DOHH2 (cell line): ENCODE measurements at regions not wholly inside any gene's neighbourhood (a gene's known extent, or its start where the extent isn't known, plus 50 kb on each side); places are given as distances from the start of the nearest gene placed in this dataset.

Experiments
- H3F3A ChIP-seq: fragments of 200-600 bp; sonication (generic), shearing (Covaris generic); 2 replicates; pipeline ENCODE4 v1.6.0; 2016; ENCODE audit warnings: antibody characterized with exemption, mild to moderate bottlenecking; ENCODE audit not compliant: control insufficient read depth, insufficient read depth
- H3K27ac ChIP-seq: fragments of 200-600 bp; sonication (generic); 2 replicates; pipeline ENCODE4 v1.5.1; 2014; ENCODE audit warnings: low read depth, mild to moderate bottlenecking, low read length, moderate library complexity
- H3K27me3 ChIP-seq: fragments of 200-600 bp; sonication (generic); 2 replicates; pipeline ENCODE4 v1.6.1; 2014; ENCODE audit warnings: mild to moderate bottlenecking, low read length, mixed read lengths; ENCODE audit not compliant: control insufficient read depth
- H3K36me3 ChIP-seq: fragments of 200-600 bp; sonication (generic); 2 replicates; pipeline ENCODE4 v1.6.1; 2014; ENCODE audit warnings: mild to moderate bottlenecking, low read length, moderate library complexity, mixed read lengths; ENCODE audit not compliant: control insufficient read depth
- H3K4me1 ChIP-seq: fragments of 200-600 bp; sonication (generic); 2 replicates; pipeline ENCODE4 v1.6.1; 2014; ENCODE audit warnings: mild to moderate bottlenecking, low read length, mixed read lengths; ENCODE audit not compliant: control insufficient read depth
- H3K4me2 ChIP-seq: fragments of 200-600 bp; sonication (generic); 2 replicates; pipeline ENCODE4 v1.6.0; 2014; ENCODE audit warnings: mild to moderate bottlenecking, low read length, moderate library complexity
- H3K4me3 ChIP-seq: fragments of 200-600 bp; sonication (generic); 2 replicates; pipeline ENCODE4 v1.5.1; 2014; ENCODE audit warnings: mild to moderate bottlenecking, low read length, mixed read lengths
- H3K79me2 ChIP-seq: fragments of 200-600 bp; sonication (generic); 2 replicates; pipeline ENCODE4 v1.6.1; 2014; ENCODE audit warnings: mild to moderate bottlenecking, low read length, mixed read lengths; ENCODE audit not compliant: control insufficient read depth
- H3K9me2 ChIP-seq: fragments of 200-600 bp; sonication (generic); replicated peaks from 2 replicates; pipeline ENCODE4 v1.6.1; 2014; ENCODE audit warnings: mild to moderate bottlenecking, low read length, mixed read lengths; ENCODE audit not compliant: control insufficient read depth
- H3K9me3 ChIP-seq: fragments of 200-600 bp; sonication (generic); 2 replicates; pipeline ENCODE4 v1.6.1; 2014; ENCODE audit warnings: antibody characterized with exemption, low read length, mixed read lengths; ENCODE audit not compliant: control insufficient read depth, insufficient read depth
- H4K20me1 ChIP-seq: fragments of 200-600 bp; sonication (generic); 2 replicates; pipeline ENCODE4 v1.6.0; 2014; ENCODE audit warnings: low read depth, mild to moderate bottlenecking, antibody characterized with exemption, low read length, moderate library complexity; ENCODE audit not compliant: control insufficient read depth, insufficient read depth
- CTCF ChIP-seq: fragments of 200-600 bp; sonication (generic); IDR thresholded peaks from one replicate; pipeline ENCODE4 v1.5.1; 2014; ENCODE audit warnings: antibody characterized with exemption, mild to moderate bottlenecking, low read depth, low read length; ENCODE audit not compliant: poor library complexity, severe bottlenecking
- EZH2phosphoT487 ChIP-seq: fragments of 200-600 bp; sonication (generic); IDR thresholded peaks from 2 replicates; pipeline ENCODE4 v1.6.1; 2017; ENCODE audit warnings: borderline replicate concordance, mild to moderate bottlenecking, antibody characterized with exemption, low read length, moderate library complexity, mixed read lengths

DNA sequence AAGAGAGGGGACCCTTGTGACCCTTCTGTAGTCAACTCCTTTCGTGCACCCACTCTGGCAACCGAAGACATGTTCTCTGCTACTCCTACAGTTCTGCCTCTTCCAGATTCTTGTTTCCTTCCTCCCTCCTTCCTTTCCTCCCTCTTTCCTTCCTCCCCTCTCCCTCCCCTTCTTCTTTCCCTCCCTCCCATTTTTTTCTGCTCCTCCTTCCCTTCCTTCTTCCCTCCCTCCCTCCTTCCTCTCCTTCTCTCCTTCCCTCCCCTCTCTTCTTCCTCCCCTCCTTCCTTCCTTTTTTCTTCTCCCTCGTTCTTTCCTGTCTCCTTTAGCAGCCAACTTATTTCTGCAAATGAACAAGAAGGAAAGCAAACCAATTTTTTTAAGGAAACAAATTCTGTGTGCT, 111.5 kb downstream of the NPTX2 start:
- no peaks in the 10 kb centered on the region for H3K36me3 ChIP-seq
- peaks cover 3% of the 10 kb centered on the region; the same call in 1 of the 2 replicates for H3K9me3 ChIP-seq
- H3K4me1 ChIP-seq = peaks cover 13% of the 10 kb centered on the region
- no peak overlapping the region for H3K4me2 ChIP-seq
- H3K27me3 ChIP-seq = 0 out of 2 replicates have a peak, but pooled peaks cover 2% of the 10 kb centered on the region
- H4K20me1 ChIP-seq = no peaks in the 10 kb centered on the region
- no peak overlapping the region for H3K4me3 ChIP-seq
- H3F3A ChIP-seq = no peaks in the 10 kb centered on the region
- no peaks in the 10 kb centered on the region for H3K79me2 ChIP-seq
- no peaks in the 10 kb centered on the region for H3K9me2 ChIP-seq
- no peak overlapping the region for H3K27ac ChIP-seq
- no peak for TF ChIP-seq EZH2phosphoT487
- no peak for TF ChIP-seq CTCF

DNA sequence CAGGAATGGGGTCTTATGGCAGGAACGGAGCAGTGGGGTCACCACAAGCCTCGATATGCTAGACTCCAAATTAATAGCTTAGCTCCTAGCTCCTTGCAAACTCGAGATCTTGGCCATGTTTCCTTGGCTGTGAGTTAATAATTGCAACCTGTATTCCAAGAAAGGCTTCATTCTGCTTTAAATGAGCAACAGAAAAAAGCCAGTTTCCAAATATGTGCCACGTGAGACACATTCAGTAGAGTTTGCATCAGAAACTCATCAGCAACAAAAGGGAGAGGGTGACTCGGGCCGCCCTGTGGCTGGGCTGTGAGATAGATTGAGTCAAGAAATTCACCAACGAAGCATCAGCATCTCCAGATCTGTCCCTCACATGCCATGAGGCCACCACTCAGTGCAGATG, 112.0 kb downstream of the NPTX2 start:
- H3K79me2 ChIP-seq = no peaks in the 10 kb centered on the region
- no peak overlapping the region for H3K27ac ChIP-seq
- no peaks in the 10 kb centered on the region for H3K9me2 ChIP-seq
- H3K4me3 ChIP-seq = no peak overlapping the region
- 0 out of 2 replicates have a peak, but pooled peaks cover 2% of the 10 kb centered on the region for H3K27me3 ChIP-seq
- H3K9me3 ChIP-seq = peaks cover 3% of the 10 kb centered on the region; the same call in 1 of the 2 replicates
- no peaks in the 10 kb centered on the region for H3K36me3 ChIP-seq
- H3K4me2 ChIP-seq = no peak overlapping the region
- H3F3A ChIP-seq = no peaks in the 10 kb centered on the region
- no peaks in the 10 kb centered on the region for H4K20me1 ChIP-seq
- TF ChIP-seq CTCF (no peak), EZH2phosphoT487 (no peak)
- H3K4me1 ChIP-seq = peaks cover 13% of the 10 kb centered on the region

GRCh38 chr7:98730326-98730725, 113.2 kb downstream of the NPTX2 start:
- Histone ChIP-seq H3K27ac (no peak overlapping the region), H3K79me2 (no peaks in the 10 kb centered on the region), H3K9me2 (no peaks in the 10 kb centered on the region), H3K36me3 (no peaks in the 10 kb centered on the region), H3K4me2 (no peak overlapping the region), H3K27me3 (0 out of 2 replicates have a peak, but pooled peaks cover 2% of the 10 kb centered on the region), H4K20me1 (no peaks in the 10 kb centered on the region), H3K4me3 (no peak overlapping the region), H3F3A (no peaks in the 10 kb centered on the region), H3K4me1 (peaks cover 13% of the 10 kb centered on the region), H3K9me3 (peaks cover 3% of the 10 kb centered on the region; the same call in 1 of the 2 replicates)
- TF ChIP-seq CTCF (no peak), EZH2phosphoT487 (no peak)

DNA sequence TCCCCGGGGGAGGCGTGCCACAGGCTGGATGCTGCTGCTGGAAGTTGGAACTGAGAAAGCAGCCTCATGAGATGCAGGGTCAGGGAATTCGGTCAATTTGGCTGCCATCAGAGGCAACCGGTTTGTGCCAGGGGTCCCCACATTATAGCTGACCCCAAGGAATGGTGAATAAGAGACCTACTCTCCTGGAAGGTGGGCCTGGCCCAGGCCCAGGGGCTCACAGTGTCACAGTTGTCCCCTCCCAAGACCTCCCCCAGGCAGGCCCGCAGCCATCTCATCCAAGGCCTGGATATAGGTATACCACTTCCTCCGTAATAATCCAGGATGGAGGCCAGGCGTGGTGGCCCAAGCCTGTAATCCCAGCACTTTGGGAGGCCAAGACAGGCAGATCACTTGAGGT, 114.6 kb downstream of the NPTX2 start:
- Histone ChIP-seq H3F3A (no peaks in the 10 kb centered on the region), H3K27me3 (0 out of 2 replicates have a peak, but pooled peaks cover 2% of the 10 kb centered on the region), H3K4me3 (no peak overlapping the region), H3K9me3 (peaks cover 3% of the 10 kb centered on the region; the same call in 1 of the 2 replicates), H3K79me2 (no peaks in the 10 kb centered on the region), H3K9me2 (no peaks in the 10 kb centered on the region), H4K20me1 (no peaks in the 10 kb centered on the region), H3K4me1 (peaks cover 13% of the 10 kb centered on the region), H3K36me3 (no peaks in the 10 kb centered on the region), H3K27ac (no peak overlapping the region), H3K4me2 (no peak overlapping the region)
- no peak for TF ChIP-seq EZH2phosphoT487
- no peak for TF ChIP-seq CTCF
